Stimulated activated CD4-positive, alpha-beta T cell treated with anti-CD3 and anti-CD28 coated beads, Interleukin-4, amount 100 ng/mL, for 4 hours (primary cell): ENCODE measurements at regions not wholly inside any gene's neighbourhood (a gene's known extent, or its start where the extent isn't known, plus 50 kb on each side); places are given as distances from the start of the nearest gene placed in this dataset.

Experiments
- DNase-seq, 2 experiments: peaks; one replicate each; pipeline ENCODE4 v3.0.0-alpha.2; 2020

DNA sequence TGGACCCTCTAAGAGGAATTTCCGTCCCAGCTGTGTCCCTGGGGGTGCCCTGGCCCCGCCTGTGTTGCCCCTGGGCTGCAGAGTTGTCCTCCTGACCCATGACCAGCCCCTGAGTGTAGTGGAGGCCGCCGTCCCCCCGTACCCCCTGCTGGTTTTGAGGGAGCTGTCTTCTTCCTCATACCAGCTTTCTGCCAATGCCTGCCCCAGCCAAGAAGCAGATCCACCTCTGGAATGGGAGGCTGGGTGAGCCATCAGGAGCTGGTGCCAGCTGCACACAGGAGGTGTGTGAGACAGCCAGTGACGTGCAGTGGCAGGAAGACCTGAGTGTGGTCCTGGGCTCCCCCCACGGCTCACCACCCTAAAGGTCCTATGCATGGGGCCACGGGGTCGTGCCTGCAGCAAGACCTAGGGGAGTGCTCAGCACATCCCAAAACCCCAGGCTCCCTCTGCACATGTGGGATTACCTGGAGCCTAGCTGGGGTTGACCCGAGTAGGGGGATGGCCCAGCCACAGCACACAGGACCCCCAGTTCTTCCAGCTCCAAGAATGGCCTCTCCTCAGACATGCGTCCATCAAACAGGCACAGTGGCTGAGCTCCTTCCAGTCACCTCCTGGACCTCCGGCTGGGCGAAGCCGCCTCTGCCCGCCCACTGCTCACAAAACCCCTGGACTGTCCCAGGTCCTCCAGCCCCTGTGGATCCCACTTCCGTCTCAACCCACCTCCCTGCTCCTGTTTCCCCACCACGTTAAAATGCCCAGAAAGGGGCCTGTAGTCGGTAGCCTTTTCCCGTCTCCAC lies 647.6 kb downstream of the BRD1 start:
- DNase-seq, result no peak

DNA sequence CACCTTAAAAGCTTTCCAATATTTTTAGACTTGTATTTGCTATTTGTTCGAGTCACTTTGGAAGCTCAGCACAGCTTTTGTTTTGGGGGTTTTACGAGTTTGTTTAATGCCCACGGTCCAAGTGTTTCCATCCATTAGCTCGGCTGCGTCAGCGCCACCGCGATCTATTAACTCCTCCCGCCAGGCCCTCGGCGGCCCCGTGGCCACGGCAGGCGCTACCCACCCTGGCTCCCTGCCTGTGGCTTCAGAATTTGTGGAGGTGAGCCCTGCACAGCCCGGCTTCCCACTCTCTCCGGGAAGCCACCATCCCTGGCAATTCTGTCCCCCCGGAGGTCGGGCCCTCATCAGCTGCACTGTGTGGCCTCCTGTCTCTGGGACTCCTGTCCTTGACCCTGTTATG lies 648.5 kb downstream of the BRD1 start:
- DNase-seq, result no peak

GRCh38 chr22:49178246-49179005 lies 649.2 kb downstream of the BRD1 start:
- DNase-seq, result no peak

DNA sequence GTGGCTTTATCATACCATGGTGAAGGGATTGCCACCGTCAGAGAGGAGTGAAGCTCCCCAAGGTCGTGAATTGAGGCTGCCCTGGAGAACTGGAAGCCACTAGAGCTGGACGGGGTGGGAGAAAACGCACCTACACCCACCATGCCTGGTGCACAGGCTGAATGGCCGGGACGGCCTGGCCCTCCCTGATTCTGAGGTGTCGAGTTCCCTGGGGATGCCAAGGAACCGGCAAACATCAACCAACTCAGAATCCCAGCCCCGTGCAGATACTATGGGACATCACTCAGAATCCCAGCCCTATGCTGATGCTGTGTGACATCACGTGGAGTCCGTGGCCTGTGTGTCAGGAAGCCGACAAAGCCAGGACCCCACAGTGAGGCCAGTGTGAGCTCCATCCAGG lies 650.0 kb downstream of the BRD1 start:
- no peak for DNase-seq

DNA sequence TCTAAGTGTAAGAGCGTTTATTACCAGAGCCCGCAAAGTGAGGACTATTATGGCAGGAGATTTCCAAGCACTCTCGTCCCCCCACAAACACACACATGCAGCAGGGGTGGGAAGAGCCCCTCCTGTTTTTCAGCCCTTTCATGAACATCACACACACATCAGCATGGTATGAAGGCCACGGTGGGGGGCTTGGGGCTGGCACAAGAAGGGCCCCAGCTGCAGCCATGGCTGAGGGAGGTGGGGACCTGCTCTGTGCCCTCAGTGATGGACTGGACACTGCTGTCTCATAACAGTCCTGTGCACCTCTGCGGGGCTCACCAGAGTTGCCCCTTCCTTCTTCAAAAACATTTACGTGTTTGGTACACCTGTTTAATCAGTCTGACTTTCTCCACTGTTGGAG lies 650.7 kb downstream of the BRD1 start:
- no peak for DNase-seq

- no peak for DNase-seq
Observed at GRCh38 chr22:49170053-49170452, 657.6 kb downstream of the BRD1 start.

- DNase-seq, result no peak
Observed at GRCh38 chr22:49169074-49169744, 658.5 kb downstream of the BRD1 start.

DNA sequence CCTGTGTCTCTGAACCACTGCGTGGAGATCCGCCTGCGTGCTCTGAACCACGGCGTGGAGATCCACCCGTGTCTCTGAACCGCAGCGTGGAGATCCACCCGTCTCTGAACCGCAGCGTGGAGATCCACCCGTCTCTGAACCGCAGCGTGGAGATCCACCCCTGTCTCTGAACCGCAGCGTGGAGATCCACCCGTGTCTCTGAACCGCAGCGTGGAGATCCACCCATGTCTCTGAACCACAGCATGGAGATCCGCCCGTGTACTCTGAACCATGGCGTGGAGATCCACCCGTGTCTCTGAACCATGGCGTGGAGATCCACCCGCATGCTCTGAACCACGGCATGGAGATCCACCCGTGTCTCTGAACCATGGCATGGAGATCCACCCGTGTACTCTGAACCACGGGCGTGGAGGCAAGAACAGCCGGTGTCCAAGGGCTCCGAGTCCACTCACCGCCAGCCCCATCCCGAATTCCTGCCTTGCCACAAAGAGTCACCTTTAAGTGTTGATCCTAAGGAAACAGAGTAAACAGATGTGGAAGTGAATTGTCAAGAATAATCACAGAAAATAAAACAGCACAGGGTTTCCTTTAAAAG lies 659.4 kb downstream of the BRD1 start:
- no peak for DNase-seq

GRCh38 chr22:49166746-49167145 lies 660.9 kb downstream of the BRD1 start:
- no peak for DNase-seq

DNA sequence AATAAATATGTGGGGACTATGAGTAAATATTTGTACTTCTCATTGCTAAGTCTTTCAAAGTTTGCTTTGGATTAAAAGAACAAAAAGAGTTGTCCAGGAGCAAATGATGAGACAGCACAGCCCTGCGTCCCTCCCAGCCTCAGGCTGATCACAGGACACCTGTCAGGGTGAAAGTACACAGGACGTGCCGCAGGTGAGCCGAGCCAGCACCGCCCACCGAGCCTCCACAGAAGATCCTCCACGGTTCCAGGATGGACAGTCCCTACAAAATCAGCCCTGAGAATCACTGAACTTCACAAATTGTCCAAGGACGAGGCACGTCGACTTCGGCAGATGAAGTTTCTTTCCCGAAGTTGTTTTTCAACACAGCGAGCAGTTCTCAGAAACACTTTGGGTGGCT lies 661.5 kb downstream of the BRD1 start:
- DNase-seq, result no peak

GRCh38 chr22:49164773-49165320 lies 662.8 kb downstream of the BRD1 start:
- DNase-seq, result no peak

DNA sequence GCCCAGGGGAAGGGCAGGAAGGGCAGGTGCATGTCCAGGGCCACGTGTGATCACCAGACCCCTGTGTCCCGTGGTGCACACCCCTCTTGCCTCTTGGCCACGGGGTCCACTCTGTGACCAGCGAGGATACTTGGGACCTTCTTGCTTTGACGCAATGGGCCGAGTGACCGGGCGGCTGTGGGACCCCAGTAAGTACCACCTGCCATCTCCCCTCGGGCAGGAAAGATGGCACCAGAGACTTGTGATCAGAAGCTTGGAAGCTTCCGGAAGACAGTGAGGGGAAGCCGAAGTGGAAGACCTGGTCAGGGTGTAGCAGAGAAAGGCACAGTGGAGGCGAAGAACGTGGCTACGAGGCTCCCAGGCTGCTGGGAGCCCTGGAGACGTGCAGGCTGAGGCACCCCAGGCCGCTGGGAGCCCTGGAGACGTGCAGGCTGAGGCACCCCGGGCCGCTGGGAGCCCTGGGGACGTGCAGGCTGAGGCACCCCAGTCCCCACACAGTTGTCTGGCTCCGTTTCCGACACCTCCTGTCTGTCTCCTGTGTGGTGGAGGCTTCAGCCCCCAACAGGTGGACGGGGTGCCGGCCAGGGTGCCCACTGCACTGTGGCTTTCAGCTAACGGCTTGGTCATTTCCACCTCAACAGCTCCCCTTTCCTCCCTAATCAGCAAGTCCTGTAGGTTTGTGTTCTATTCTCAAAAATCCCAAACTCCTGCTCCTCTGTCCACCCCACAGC lies 663.5 kb downstream of the BRD1 start:
- no peak for DNase-seq

- DNase-seq, result no peak
Observed at GRCh38 chr22:49163258-49163959, 664.3 kb downstream of the BRD1 start.

- no peak for DNase-seq
Observed at GRCh38 chr22:49162841-49163240, 664.8 kb downstream of the BRD1 start.

GRCh38 chr22:49161002-49161850 lies 666.4 kb downstream of the BRD1 start:
- no peak for DNase-seq

DNA sequence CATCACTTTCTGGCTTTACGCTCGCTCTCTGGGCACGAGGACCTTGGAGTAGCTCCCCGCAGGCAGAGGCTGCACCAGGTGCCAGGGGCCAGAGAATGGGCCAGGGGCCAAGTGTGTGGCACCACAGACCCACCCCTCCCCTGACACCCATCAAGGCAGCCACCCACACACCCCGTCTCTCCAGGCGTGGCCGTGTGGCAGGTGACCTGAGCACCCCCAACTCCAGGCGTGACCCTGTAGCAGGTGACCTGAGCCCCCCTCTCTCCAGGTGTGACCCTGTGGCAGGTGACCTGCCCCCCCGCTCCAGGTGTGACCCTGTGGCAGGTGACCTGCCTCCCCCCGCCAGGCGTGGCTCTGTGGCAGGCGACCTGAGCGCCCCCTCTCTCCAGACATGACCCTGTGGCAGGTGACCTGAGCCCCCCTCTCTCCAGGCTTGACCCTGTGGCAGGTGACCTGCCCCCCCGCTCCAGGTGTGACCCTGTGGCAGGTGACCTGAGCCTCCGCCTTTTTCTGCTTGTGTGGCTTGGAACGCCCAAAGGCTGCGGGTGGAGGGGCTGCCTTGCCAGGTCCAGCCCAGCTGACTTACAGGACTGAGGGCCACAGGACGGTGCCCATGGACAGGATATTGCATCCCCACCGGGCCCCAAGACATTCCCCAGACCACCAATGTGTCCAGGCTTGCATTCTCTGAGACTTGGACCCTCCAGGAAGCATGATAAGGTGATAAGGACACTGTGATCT lies 667.2 kb downstream of the BRD1 start:
- DNase-seq, result no peak

GRCh38 chr22:49159711-49160110 lies 668.0 kb downstream of the BRD1 start:
- DNase-seq, result no peak

DNA sequence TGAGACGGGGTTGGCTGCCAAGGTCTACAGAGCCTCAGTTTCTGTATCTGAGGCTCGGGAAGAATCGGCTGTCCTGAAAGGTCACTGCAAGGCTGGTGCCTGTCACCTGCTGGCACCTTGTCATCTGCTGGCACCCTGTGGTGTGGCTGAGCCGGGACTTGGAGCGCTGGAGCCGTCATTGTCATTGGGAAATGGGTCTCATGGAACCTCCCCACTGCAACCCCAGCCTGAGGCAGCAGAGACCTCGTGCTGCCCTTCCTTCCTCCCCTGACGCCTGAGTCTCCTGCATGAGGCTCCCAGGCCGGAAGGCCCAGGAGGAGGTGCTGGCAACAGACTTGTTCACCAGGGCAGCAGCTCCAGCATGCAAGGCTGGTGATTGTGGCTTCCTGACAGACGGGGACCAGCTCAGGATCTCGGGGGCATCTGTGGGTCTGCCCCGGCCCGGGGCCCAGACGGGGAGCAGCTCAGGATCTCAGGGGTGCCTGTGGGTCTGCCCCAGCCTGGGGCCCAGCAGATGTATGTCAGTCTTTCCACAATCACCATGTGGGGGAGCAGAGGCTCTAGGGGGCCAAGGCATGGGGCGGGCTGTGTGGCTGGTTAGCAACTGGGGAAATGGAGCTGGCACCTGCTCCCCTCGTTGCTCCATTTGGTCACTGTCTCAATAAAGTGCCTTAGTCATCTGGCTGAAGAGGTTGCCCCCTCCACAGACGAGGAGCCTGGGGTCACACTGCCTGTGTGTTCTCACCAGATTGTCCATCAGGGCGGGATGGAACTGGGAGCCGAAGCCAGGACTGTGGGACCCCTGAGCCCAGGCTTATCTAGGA lies 668.7 kb downstream of the BRD1 start:
- DNase-seq, result no peak
